H9 (cell line): ENCODE measurements at regions not wholly inside any gene's neighbourhood (a gene's known extent, or its start where the extent isn't known, plus 50 kb on each side); places are given as distances from the start of the nearest gene placed in this dataset.

ENCODE experiments used
- DNase-seq: peaks from one replicate; pipeline ENCODE4 v3.0.0-alpha.2; 2017
- H2AFZ ChIP-seq: one replicate; pipeline ENCODE4 v1.6.1; 2013; ENCODE audit warnings: mild to moderate bottlenecking, low read length, control low read depth, moderate library complexity
- H2AK5ac ChIP-seq: 2 replicates; pipeline ENCODE4 v1.6.1; 2013; ENCODE audit warnings: low read length, control low read depth, mixed read lengths; ENCODE audit not compliant: insufficient read length
- H2BK120ac ChIP-seq: one replicate; pipeline ENCODE4 v1.6.1; 2013; ENCODE audit warnings: low read depth, mild to moderate bottlenecking, low read length, control low read depth, inconsistent platforms; ENCODE audit not compliant: poor library complexity, severe bottlenecking
- H2BK12ac ChIP-seq: 2 replicates; pipeline ENCODE4 v1.6.1; 2013; ENCODE audit warnings: low read length, control low read depth, mixed read lengths, low read depth; ENCODE audit not compliant: insufficient read length
- H2BK15ac ChIP-seq: 2 replicates; pipeline ENCODE4 v1.6.1; 2013; ENCODE audit warnings: low read depth, low read length, control low read depth
- H2BK20ac ChIP-seq: one replicate; pipeline ENCODE4 v1.6.1; 2013; ENCODE audit warnings: low read depth, mild to moderate bottlenecking, low read length, control low read depth, inconsistent platforms; ENCODE audit not compliant: poor library complexity, severe bottlenecking
- H2BK5ac ChIP-seq: 2 replicates; pipeline ENCODE4 v1.6.1; 2013; ENCODE audit warnings: low read length, control low read depth, mixed read lengths; ENCODE audit not compliant: insufficient read length
- H3K14ac ChIP-seq: 2 replicates; pipeline ENCODE4 v1.6.1; 2013; ENCODE audit warnings: low read length, control low read depth; ENCODE audit not compliant: insufficient read depth
- H3K18ac ChIP-seq: 2 replicates; pipeline ENCODE4 v1.6.1; 2013; ENCODE audit warnings: low read depth, mild to moderate bottlenecking, mixed read lengths, low read length, control low read depth; ENCODE audit not compliant: insufficient read length
- H3K23ac ChIP-seq: 2 replicates; pipeline ENCODE4 v1.6.1; 2013; ENCODE audit warnings: low read length, control low read depth, mixed read lengths, low read depth; ENCODE audit not compliant: insufficient read length
- H3K23me2 ChIP-seq: 2 replicates; pipeline ENCODE4 v1.6.1; 2013; ENCODE audit warnings: low read depth, mild to moderate bottlenecking, mixed read lengths, low read length, control low read depth; ENCODE audit not compliant: insufficient read length, poor library complexity, severe bottlenecking
- H3K27ac ChIP-seq: 2 replicates; pipeline ENCODE4 v1.5.1; 2013; ENCODE audit warnings: low read length, control low read depth, mixed read lengths, low read depth; ENCODE audit not compliant: insufficient read length
- H3K27me3 ChIP-seq: 2 replicates; pipeline ENCODE4 v1.6.1; 2013; ENCODE audit warnings: low read length, control low read depth, inconsistent platforms; ENCODE audit not compliant: insufficient read depth
- H3K4ac ChIP-seq: 2 replicates; pipeline ENCODE4 v1.6.1; 2013; ENCODE audit warnings: low read depth, mild to moderate bottlenecking, control low read depth, inconsistent platforms, low read length, moderate library complexity
- H3K4me1 ChIP-seq: 2 replicates; pipeline ENCODE4 v1.6.1; 2013; ENCODE audit warnings: low read length, control low read depth, inconsistent platforms; ENCODE audit not compliant: insufficient read depth
- H3K4me2 ChIP-seq: 2 replicates; pipeline ENCODE4 v1.6.1; 2013; ENCODE audit warnings: low read length, control low read depth, mixed read lengths; ENCODE audit not compliant: insufficient read length, insufficient read depth
- H3K56ac ChIP-seq: 2 replicates; pipeline ENCODE4 v1.6.1; 2013; ENCODE audit warnings: low read depth, mild to moderate bottlenecking, mixed read lengths, low read length, control low read depth; ENCODE audit not compliant: insufficient read length
- H3K79me1 ChIP-seq: 2 replicates; pipeline ENCODE4 v1.6.1; 2013; ENCODE audit warnings: low read depth, mild to moderate bottlenecking, moderate library complexity, low read length, control low read depth, inconsistent platforms; ENCODE audit not compliant: insufficient read depth, poor library complexity, severe bottlenecking
- H3K79me2 ChIP-seq: 2 replicates; pipeline ENCODE4 v1.6.1; 2013; ENCODE audit warnings: low read length, control low read depth, inconsistent platforms; ENCODE audit not compliant: insufficient read depth
- H3K9ac ChIP-seq: 2 replicates; pipeline ENCODE4 v1.6.1; 2013; ENCODE audit warnings: low read length, control low read depth, mixed read lengths; ENCODE audit not compliant: insufficient read length; ENCODE audit errors: extremely low read depth
- H3K9me3 ChIP-seq: one replicate; pipeline ENCODE4 v1.6.1; 2013; ENCODE audit warnings: low read depth, low read length, inconsistent platforms; ENCODE audit not compliant: control insufficient read depth
- H3T11ph ChIP-seq: one replicate; pipeline ENCODE4 v1.6.1; 2013; ENCODE audit warnings: mild to moderate bottlenecking, low read length, control low read depth, inconsistent platforms
- H4K20me1 ChIP-seq: one replicate; pipeline ENCODE4 v1.6.1; 2013; ENCODE audit not compliant: control insufficient read depth, insufficient read length, insufficient read depth
- H4K5ac ChIP-seq: 2 replicates; pipeline ENCODE4 v1.6.1; 2013; ENCODE audit warnings: low read depth, mild to moderate bottlenecking, mixed read lengths, low read length, control low read depth; ENCODE audit not compliant: insufficient read length
- H4K8ac ChIP-seq: replicated peaks from 2 replicates; pipeline ENCODE4 v1.6.1; 2013; ENCODE audit warnings: low read length, control low read depth, mixed read lengths, low read depth; ENCODE audit not compliant: insufficient read length
- H4K91ac ChIP-seq: 2 replicates; pipeline ENCODE4 v1.6.1; 2013; ENCODE audit warnings: low read depth, mild to moderate bottlenecking, moderate library complexity, mixed read lengths, low read length, control low read depth; ENCODE audit not compliant: insufficient read length
- H3K27ac Mint-ChIP-seq, 3 experiments: 2 replicates in 2 of 3; 3 replicates in 1 of 3; pipeline ENCODE4 v1.8.0; 2020 to 2021; ENCODE audit warnings: mixed read lengths in 3 of 3, mild to moderate bottlenecking in 1 of 3, moderate library complexity in 1 of 3
- H3K27me3 Mint-ChIP-seq: 2 replicates; pipeline ENCODE4 v1.8.0; 2021; ENCODE audit warnings: low read depth, mild to moderate bottlenecking, moderate library complexity, mixed read lengths
- H3K36me3 Mint-ChIP-seq, 3 experiments: 2 replicates in 2 of 3; 3 replicates in 1 of 3; pipeline ENCODE4 v1.8.0; 2020 to 2021; ENCODE audit warnings: low read depth in 3 of 3, mixed read lengths in 3 of 3; ENCODE audit not compliant: insufficient read depth in 1 of 3
- H3K4me1 Mint-ChIP-seq, 2 experiments: 2 replicates each; pipeline ENCODE4 v1.8.0; 2020; ENCODE audit warnings: mixed read lengths in 2 of 2
- H3K4me3 Mint-ChIP-seq, 2 experiments: 2 replicates in 1 of 2; 3 replicates in 1 of 2; pipeline ENCODE4 v1.8.0; 2020 to 2021; ENCODE audit warnings: mild to moderate bottlenecking in 2 of 2, mixed read lengths in 2 of 2, moderate library complexity in 1 of 2
- H3K9me3 Mint-ChIP-seq, 2 experiments: 2 replicates in 1 of 2; 3 replicates in 1 of 2; pipeline ENCODE4 v1.8.0; 2020; ENCODE audit warnings: mild to moderate bottlenecking in 2 of 2, mixed read lengths in 2 of 2, moderate library complexity in 1 of 2
- CTCF ChIP-seq: fragments of 200-600 bp; sonication (generic); conservative IDR thresholded peaks from 3 replicates; pipeline ENCODE4 v1.8.0; 2021; ENCODE audit warnings: antibody characterized with exemption, mild to moderate bottlenecking
- WGBS: extraction: QIAGEN DNeasy Blood & Tissue Kit; methylation state at CpG from one replicate; pipeline ENCODE4 v1.1.7; 2013; ENCODE audit warnings: missing lambda C conversion rate, low lambda C conversion rate, mixed read lengths; ENCODE audit not compliant: insufficient read length; ENCODE audit errors: extremely low coverage; 5-methylcytosine and 5-hydroxymethylcytosine counted together

DNA sequence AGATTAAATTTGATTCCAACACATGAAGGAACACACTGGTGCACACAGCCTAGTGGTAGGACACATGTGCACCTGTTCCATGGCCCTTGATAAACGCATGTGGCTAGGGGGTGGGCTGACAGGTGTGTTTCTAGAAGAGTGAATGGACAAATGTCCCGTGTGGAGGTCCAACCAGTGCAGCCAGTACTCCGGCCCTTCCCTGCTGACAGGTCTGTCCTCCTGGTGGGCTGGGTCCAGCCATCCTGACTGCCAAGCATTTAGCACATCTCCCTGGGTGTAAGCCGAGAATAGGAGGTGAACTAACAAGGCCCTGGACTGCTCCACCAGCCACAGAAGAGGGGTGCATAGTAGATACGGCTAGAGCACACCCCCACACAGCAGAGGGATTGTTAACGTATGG, 258.7 kb upstream of the RAB6C start:
- no peak overlapping the region for H2AFZ ChIP-seq
- H3K23me2 ChIP-seq: no peaks in the 10 kb centered on the region
- no CpG with 5 or more reads among the region's 6 CpGs for WGBS
- no peak overlapping the region for H3T11ph ChIP-seq
- H3K23ac ChIP-seq: no peak overlapping the region
- no peak overlapping the region for H2BK20ac ChIP-seq
- H2BK12ac ChIP-seq: no peak overlapping the region
- no peak overlapping the region for H3K4me2 ChIP-seq
- H3K9me3 ChIP-seq: no peaks in the 10 kb centered on the region
- H2BK5ac ChIP-seq: no peak overlapping the region
- H3K14ac ChIP-seq: no peak overlapping the region
- H2BK15ac ChIP-seq: no peak overlapping the region
- H3K27me3 Mint-ChIP-seq: no peaks in the 10 kb centered on the region; the same call in 1 of the 2 replicates
- H2AK5ac ChIP-seq: no peak overlapping the region
- no peak for TF ChIP-seq CTCF
- H3K79me1 ChIP-seq: no peaks in the 10 kb centered on the region
- no peak overlapping the region for H4K5ac ChIP-seq
- H3K9ac ChIP-seq: no peak overlapping the region
- H4K91ac ChIP-seq: no peak overlapping the region
- H3K9me3 Mint-ChIP-seq: no peaks in the 10 kb centered on the region
- no peaks in the 10 kb centered on the region for H4K20me1 ChIP-seq
- peaks cover 25 to 28% of the 10 kb centered on the region in 2 experiments for H3K4me1 Mint-ChIP-seq
- H3K79me2 ChIP-seq: no peaks in the 10 kb centered on the region
- H3K4ac ChIP-seq: no peak overlapping the region
- H3K27me3 ChIP-seq: no peaks in the 10 kb centered on the region
- no peaks in the 10 kb centered on the region; a peak in 1 of 7 replicates for H3K36me3 Mint-ChIP-seq
- no peak overlapping the region for H4K8ac ChIP-seq
- H3K27ac ChIP-seq: no peak overlapping the region
- no peak overlapping the region for H2BK120ac ChIP-seq
- no peak overlapping the region for H3K27ac Mint-ChIP-seq
- no peak overlapping the region for H3K56ac ChIP-seq
- no peak overlapping the region for H3K4me3 Mint-ChIP-seq
- DNase-seq: no peak
- no peak overlapping the region for H3K18ac ChIP-seq
- peaks cover 3% of the 10 kb centered on the region; the same call in 1 of the 2 replicates for H3K4me1 ChIP-seq
